LNCaP clone FGC (cell line): ENCODE measurements at regions not wholly inside any gene's neighbourhood (a gene's known extent, or its start where the extent isn't known, plus 50 kb on each side); places are given as distances from the start of the nearest gene placed in this dataset.
"Not testable (repeated sequence)": the region's sequence is repeated elsewhere in the genome, so short reads cannot be mapped to it uniquely, and the experiment has no call there.

Experiments
- DNase-seq: peaks from one replicate; pipeline ENCODE4 v3.0.0-alpha.2; 2011; ENCODE audit warnings: low read depth
- H3K4me3 ChIP-seq: 2 replicates; pipeline ENCODE4 v1.5.1; 2011; ENCODE audit warnings: mild to moderate bottlenecking, low read depth, low read length, control low read depth
- CTCF ChIP-seq: IDR thresholded peaks from 2 replicates; pipeline ENCODE4 v1.5.1; 2012; ENCODE audit warnings: mild to moderate bottlenecking; ENCODE audit not compliant: control insufficient read depth, insufficient read depth; ENCODE audit errors: extremely low read depth

DNA sequence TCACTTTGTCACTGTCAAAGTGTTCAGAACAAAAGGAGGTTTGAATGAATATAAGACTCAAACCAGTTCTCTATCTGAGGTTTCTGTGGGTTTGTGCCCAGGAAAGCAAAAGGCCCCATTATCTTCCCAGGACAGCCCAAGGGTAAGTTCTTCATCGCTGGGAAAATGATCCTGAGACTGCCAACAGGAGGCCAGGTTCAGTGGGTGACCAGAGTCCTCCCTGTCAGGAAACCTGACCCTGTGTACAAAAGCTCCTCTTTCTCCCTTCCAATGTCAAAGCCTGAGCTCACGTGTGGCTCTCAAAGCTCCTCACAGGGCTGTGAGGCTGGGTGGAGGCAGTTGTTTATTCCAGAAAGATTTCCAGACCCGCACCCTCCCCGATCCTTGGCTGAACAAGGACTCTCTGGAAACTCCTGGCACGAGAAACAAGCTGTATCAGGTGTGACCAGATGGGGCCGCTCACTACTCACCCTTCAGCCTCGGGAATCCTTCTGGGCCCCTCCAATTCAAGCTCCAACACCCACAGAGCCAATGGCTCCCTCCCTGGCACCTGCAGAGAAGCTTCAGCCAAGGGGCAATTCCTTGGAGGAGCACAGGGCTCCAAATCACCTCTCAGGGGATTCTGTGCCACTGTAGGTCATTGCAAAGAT lies 1516.7 kb downstream of the TSPY10 start:
- TF ChIP-seq CTCF: peak; percentile 18; the same call in 1 of the 2 replicates
- no peak for DNase-seq
- no peak overlapping the region for H3K4me3 ChIP-seq

- H3K4me3 ChIP-seq: no peak overlapping the region
- no peak for TF ChIP-seq CTCF
- no peak for DNase-seq
These were observed 1535.8 kb downstream of the TSPY10 start for GRCh38 chrY:11063486-11063885.

DNA sequence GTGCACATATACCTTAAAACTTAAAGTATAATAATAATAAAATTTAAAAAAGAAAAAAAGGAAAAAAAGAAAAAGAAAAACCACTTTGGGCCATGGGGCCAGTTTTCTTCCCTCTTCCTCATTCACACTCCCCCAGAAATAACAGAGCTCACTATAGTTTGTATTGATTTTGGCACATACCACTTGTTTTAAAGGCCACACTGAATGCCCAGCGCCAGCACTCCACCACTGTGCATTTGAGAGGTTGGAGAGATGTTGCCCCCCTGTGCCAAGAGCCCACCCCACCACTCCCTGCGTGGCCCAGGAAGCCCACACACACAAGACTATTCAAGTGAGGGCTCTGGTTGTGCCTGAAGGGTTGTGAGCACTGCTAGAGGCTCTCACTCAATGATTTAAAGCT lies 1536.3 kb downstream of the TSPY10 start:
- no peak for TF ChIP-seq CTCF
- H3K4me3 ChIP-seq: no peak overlapping the region
- no peak for DNase-seq

GRCh38 chrY:11064376-11064775 lies 1536.7 kb downstream of the TSPY10 start:
- no peak overlapping the region for H3K4me3 ChIP-seq

DNA sequence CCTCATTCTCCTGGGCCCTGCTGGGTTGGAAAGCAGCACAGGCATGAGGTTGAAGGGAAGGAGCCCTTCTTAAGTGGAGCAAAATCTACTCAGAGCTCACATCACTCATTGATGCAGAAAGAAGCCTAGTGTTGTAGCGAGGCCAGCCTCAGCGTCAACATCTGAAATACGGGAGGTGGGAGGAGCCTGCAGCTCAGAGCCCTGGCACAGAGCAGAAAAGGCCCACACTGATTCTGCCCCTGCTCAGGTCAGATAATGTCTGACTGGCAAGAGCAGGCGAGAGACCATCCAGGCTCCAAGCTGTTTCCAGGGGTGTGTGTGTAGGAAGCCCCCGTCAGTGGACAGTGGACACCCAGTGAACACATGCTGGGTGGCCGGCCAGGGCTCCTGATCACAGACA lies 1541.6 kb downstream of the TSPY10 start:
- TF ChIP-seq CTCF: no peak
- DNase-seq: no peak

More at GRCh38 chrY:11064376-11064775, 1536.7 kb downstream of the TSPY10 start:
- TF ChIP-seq CTCF: no peak
- no peak for DNase-seq

GRCh38 chrY:11070250-11071113 lies 1542.8 kb downstream of the TSPY10 start:
- no peak for DNase-seq
- no peak for TF ChIP-seq CTCF
- no peak overlapping the region for H3K4me3 ChIP-seq

More for the DNA sequence above, 1541.6 kb downstream of the TSPY10 start:
- H3K4me3 ChIP-seq: no peak overlapping the region

DNA sequence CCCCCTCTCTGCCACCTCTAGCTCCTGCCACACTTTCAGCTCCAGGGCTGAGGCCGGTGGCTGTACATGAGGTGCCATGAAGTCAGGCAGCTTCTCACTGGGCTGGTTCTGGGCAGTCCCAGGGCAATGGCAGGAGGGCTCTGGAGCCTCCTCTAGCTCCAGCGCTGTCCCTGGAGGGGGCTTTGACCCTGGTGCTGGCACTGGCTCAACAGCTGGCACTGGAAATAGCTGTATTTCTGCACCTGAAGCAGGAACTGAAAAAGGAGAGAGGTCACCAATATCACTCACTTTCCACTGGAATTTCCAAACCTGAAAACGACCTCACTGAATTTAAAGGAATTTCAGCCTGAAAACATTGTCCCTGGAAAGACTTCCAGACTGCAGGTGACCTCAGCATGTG lies 1558.1 kb downstream of the TSPY10 start:
- DNase-seq, H3K4me3 ChIP-seq: not testable (repeated sequence)

DNA sequence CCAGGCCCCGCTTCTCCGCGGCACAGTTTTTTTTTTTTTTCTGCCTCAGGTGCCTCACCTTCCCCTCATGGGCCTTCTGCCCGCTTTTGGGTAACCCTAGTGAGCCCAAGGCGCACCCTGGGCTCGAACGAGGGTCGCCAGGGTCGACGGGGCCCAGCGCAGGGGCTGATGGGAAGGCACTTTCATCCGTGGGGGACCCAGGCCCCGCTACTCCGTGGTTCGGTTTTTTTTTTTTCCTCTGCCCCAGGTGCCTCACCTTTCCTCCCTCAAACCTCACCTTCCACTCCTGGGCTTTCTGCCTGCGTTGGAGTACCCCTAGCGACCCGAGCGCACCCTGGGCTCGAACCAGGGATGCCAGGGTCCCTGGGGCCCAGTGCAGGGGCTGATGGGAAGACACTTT lies 1569.8 kb downstream of the TSPY10 start:
- not testable (repeated sequence) for DNase-seq, H3K4me3 ChIP-seq

DNA sequence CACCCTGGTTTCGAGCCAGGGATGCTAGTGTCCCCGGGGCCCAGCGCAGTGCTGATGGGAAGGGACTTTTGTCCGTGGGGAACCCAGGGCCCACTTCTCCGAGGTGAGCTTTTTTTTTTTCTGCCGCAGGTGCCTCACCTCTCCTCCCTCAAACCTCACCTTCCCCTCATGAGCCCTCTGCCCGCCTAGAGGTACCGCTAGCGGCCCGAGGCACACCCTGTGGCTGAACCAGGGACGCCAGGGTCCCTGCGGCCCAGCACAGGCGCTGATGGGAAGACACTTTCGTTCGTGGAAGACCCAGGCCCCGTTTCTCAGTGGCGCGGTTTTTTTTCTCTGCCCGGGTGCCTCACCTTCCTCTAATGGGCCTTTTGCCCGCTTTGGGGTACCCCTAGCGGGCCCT lies 1570.7 kb downstream of the TSPY10 start:
- H3K4me3 ChIP-seq, DNase-seq: not testable (repeated sequence)
